Left lung (tissue), 4 donors: ENCODE measurements at regions not wholly inside any gene's neighbourhood (a gene's known extent, or its start where the extent isn't known, plus 50 kb on each side); places are given as distances from the start of the nearest gene placed in this dataset.
A peak's percentile ranks its signal among the peaks of the same experiment; 100 is the strongest.

ENCODE experiments used
- ATAC-seq: fragments of 200-7000 bp; cut with Tn5 transposase; one replicate; pipeline ENCODE4 v1.9.1; 2020; ENCODE audit warnings: moderate library complexity
- DNase-seq, 4 donors: peaks; one replicate each; pipeline ENCODE4 v3.0.0-alpha.2; 2013 to 2020
- H3K27ac ChIP-seq, 2 donors: fragments of 200-600 bp; sonication (generic) in 1 of 2; one replicate each; pipeline versions ENCODE4 v1.5.0 to v1.8.0; 2020 to 2021
- H3K27me3 ChIP-seq, 2 donors: fragments of 200-600 bp; sonication (generic) in 1 of 2; one replicate each; pipeline versions ENCODE4 v1.5.0 to v1.8.0; 2020 to 2021
- H3K36me3 ChIP-seq, 2 donors: fragments of 200-600 bp; sonication (generic) in 1 of 2; one replicate each; pipeline versions ENCODE4 v1.5.0 to v1.8.0; 2020 to 2021
- H3K4me1 ChIP-seq, 2 donors: fragments of 200-600 bp; one replicate each; pipeline ENCODE4 v1.8.0; 2021
- H3K4me3 ChIP-seq, 2 donors: fragments of 200-600 bp; sonication (generic) in 1 of 2; one replicate each; pipeline versions ENCODE4 v1.5.0 to v1.8.0; 2020 to 2021; ENCODE audit warnings: mild to moderate bottlenecking in 1 of 2
- H3K9me3 ChIP-seq, 2 donors: fragments of 200-600 bp; sonication (generic) in 1 of 2; one replicate each; pipeline versions ENCODE4 v1.5.0 to v1.8.0; 2020 to 2021
- CTCF ChIP-seq, 2 donors: fragments of 200-600 bp; sonication (generic) in 1 of 2; IDR thresholded peaks; one replicate each; pipeline versions ENCODE4 v1.5.0 to v1.8.0; 2021; ENCODE audit warnings: antibody characterized with exemption in 2 of 2
- intact Hi-C, 2 donors: fragments of 100-400 bp; cut with DNase I; formaldehyde crosslinking; loops; one replicate each; pipeline versions ENCODE4 v1.11.2 to v1.14.2; 2022
- donor health status: DM: no; HTN: yes; CAD: no.
- donor health status: DM: no; HTN: no; CAD: no.

DNA sequence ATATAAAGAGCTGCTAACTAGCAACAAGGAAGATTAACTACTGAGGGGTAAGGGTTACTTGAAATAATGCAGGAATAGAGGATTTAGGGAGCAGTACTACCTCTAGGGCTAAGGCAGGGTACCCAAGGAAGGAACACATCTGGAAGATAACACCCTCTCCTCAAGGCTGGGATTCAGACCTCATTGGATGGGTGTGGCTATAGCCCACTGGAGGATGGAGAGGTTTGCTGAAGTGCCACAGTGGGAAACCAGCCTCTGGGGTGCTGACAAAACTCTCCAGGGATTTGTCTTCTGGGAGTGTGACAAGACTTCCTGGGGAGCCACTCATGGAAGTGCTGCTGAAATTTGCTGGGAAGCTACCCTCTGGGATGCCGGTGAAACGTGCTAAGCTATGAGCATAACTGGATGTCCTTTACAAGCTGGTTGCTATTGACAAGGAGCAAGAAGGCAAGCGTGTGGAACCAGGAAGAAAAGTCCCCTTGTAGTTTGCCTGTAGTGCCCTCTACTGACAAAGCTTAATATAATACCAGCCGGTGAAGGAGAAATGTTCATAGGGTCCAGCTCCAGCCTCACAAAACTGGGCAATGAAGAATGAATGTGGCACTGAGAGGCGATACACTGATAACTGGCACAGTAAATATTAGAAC lies 122.8 kb upstream of the USP24 start:
- intact Hi-C loops = loop anchor here in 1 of 2 donors (5.0 kb wide), 1 partner anchor 51 kb away; no protein-coding TSS in a partner anchor
- Histone ChIP-seq H3K9me3 (no peaks in the 10 kb centered on the region), H3K27ac (no peak overlapping the region), H3K4me3 (no peak overlapping the region), H3K4me1 (no peaks in the 10 kb centered on the region), H3K27me3 (no peaks in the 10 kb centered on the region), H3K36me3 (no peaks in the 10 kb centered on the region)
- TF ChIP-seq CTCF (IDR thresholded peaks at IDR 0.05) = peak in 1 of 2 donors; percentile 40
- peak; percentile 81 for ATAC-seq
- DNase-seq = no peak

DNA sequence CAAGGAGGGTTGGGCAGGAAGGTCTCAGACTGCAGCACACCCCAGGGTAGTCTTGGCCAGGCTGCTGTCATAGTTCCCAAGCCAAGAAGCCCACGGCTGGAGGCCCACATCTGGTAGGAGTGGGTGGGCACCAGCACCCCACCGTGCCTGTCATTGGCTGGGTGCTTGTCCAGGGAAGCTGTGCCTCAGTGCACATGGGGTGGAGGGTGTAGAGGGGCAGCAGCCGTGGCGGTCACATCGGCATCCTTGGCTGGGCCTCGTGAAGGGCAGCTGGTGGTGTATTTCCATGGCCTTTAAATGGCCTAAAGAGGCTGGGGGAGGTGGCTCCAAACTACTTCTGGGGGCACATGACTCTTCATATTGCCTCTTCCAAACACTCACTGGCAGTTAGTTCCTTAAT lies 119.6 kb upstream of the USP24 start:
- ATAC-seq (no peak), DNase-seq (no peak)
- no peaks in the 10 kb centered on the region for H3K36me3 ChIP-seq
- H3K4me3 ChIP-seq = no peak overlapping the region
- no peak overlapping the region for H3K27ac ChIP-seq
- H3K9me3 ChIP-seq = no peaks in the 10 kb centered on the region
- no peaks in the 10 kb centered on the region for H3K27me3 ChIP-seq
- intact Hi-C loops = loop anchor here in 1 of 2 donors (5.0 kb wide), 1 partner anchor 47 kb away; no protein-coding TSS in a partner anchor
- no peaks in the 10 kb centered on the region for H3K4me1 ChIP-seq
- TF ChIP-seq CTCF (IDR thresholded peaks at IDR 0.05) = no peak

DNA sequence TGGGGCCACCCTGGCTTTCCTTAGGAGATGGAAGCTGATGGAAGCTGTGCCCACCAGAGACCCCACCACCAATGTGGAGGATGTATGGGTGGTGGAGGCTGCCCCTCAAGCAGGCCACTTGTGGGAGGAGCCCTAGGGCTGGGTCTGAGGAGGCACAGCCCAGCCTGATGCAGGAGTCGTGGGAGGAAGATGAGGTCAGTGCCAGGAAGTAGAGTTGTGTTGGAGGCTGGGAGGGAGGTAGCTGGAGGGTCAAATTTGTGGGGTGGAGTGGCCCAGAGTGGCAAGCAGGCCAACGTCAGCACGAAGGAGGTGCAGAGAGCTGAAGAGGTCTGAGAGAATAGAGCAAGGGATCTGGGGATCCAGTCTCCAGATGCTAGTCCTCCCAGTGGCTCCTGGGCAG lies 119.0 kb upstream of the USP24 start:
- ATAC-seq (no peak), DNase-seq (no peak)
- H3K4me3 ChIP-seq = no peak overlapping the region
- no peaks in the 10 kb centered on the region for H3K4me1 ChIP-seq
- no peaks in the 10 kb centered on the region for H3K36me3 ChIP-seq
- H3K9me3 ChIP-seq = no peaks in the 10 kb centered on the region
- H3K27me3 ChIP-seq = no peaks in the 10 kb centered on the region
- intact Hi-C loops = no loop called here
- H3K27ac ChIP-seq = no peak overlapping the region
- no peak for TF ChIP-seq CTCF (IDR thresholded peaks at IDR 0.05)

GRCh38 chr1:55333461-55333860 lies 118.3 kb upstream of the USP24 start:
- DNase-seq (no peak), ATAC-seq (no peak)
- no peaks in the 10 kb centered on the region for H3K36me3 ChIP-seq
- no peaks in the 10 kb centered on the region for H3K9me3 ChIP-seq
- no peak overlapping the region for H3K4me3 ChIP-seq
- TF ChIP-seq CTCF (IDR thresholded peaks at IDR 0.05) = no peak
- no peaks in the 10 kb centered on the region for H3K27me3 ChIP-seq
- intact Hi-C loops = no loop called here
- H3K4me1 ChIP-seq = no peaks in the 10 kb centered on the region
- H3K27ac ChIP-seq = no peak overlapping the region

DNA sequence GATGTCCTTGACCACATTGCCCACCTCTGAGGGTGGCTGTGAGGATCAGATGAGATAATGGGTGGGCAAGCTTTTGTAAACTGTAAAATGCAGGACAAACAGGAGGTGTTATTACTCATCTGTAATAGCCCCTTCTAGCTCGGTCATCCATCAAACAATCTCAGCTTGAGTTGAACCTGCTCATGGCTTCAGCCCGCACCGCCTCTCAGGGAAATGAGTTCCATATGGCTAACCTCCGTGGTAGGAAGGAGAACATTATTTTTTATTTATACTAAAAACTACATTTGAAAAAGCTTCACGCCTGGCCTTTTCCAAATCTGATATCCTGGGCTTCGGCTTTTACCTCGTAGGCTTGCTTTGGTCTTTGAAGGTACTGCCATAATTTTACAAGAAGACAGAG lies 116.2 kb upstream of the USP24 start:
- DNase-seq (no peak), ATAC-seq (no peak)
- Histone ChIP-seq H3K4me3 (no peak overlapping the region), H3K27me3 (no peaks in the 10 kb centered on the region), H3K27ac (no peak overlapping the region), H3K4me1 (no peaks in the 10 kb centered on the region), H3K9me3 (no peaks in the 10 kb centered on the region), H3K36me3 (no peaks in the 10 kb centered on the region)
- intact Hi-C loops = no loop called here
- no peak for TF ChIP-seq CTCF (IDR thresholded peaks at IDR 0.05)
